ENCODE measurements at regions not wholly inside any gene's neighbourhood (a gene's known extent, or its start where the extent isn't known, plus 50 kb on each side); places are given as distances from the start of the nearest gene placed in this dataset.

- DNase-seq (ENCODE audit: low spot score): no peak
These were observed 288.3 kb upstream of the ZC3H12C start for GRCh38 chr11:109804911-109805310.

GRCh38 chr11:109806205-109806604 is 287.0 kb upstream of the ZC3H12C start:
- DNase-seq (ENCODE audit: low spot score): no peak

DNA sequence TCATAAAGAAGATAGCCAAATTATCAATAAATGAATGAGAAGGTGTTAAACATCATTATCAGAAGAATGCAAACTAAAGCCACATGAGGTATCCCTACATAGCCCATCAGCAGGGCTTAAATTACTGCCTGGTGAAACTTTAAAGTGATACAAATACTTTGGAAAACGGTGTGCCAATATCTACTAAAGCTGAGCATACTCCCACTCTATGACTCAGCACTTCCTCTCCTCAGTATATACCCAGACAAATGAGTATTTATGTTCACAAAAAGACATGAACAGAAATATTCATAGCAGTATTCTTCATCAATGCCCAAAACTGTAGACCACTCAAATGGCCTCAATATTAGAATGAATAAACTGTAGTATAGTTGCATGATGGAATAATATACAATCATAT is 284.6 kb upstream of the ZC3H12C start:
- DNase-seq (ENCODE audit: low spot score): no peak

DNA sequence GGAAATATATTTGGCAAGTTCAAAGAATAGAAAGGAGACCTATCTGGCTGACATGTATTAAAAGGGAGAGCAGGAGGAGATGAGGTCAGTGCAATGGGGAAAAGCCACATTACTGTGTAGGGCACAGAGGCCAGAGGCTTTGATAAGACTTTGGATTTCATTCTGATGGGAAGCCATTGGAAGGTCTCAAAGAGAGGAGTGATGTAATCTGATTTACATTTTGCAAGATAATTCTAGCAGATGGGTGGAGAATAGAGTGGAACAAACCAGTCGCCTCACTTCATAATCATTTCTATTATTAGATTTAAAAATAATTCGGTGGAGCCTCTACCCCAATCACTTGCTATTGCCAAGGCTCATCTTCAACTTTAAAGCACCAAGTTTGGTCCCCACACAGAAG is 278.4 kb upstream of the ZC3H12C start:
- no peak for DNase-seq (ENCODE audit: low spot score)

DNA sequence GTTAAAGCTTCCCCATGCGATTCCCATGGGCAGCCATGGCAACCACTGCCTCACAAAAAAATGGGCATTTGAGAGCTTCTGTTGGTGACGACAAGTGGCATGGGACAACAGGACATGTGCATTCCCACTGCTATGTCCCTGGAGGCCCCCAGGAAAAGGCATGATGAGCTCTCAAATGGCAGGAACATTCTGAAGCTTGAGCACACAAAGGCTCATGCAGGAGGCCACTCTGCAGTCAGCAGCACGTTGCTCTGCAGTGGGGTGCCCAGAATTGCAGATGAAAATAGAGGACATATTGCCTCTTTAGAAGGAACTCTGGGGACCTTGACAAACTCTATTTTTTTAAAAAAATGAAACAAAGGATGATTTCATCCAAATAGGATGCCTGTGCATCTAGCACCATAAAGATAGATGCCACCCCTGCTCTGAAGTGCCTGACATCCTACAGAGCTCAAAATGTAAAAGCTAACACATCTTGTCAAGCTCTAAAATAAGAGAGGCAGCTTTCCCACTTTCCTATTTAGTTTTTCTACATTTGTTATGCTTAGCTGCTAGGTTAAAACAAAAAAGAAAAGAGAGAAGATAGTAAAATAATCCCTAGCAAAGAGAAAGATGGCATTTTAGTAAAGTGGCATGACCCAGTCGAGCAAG is 277.6 kb upstream of the ZC3H12C start:
- no peak for DNase-seq (ENCODE audit: low spot score)

DNA sequence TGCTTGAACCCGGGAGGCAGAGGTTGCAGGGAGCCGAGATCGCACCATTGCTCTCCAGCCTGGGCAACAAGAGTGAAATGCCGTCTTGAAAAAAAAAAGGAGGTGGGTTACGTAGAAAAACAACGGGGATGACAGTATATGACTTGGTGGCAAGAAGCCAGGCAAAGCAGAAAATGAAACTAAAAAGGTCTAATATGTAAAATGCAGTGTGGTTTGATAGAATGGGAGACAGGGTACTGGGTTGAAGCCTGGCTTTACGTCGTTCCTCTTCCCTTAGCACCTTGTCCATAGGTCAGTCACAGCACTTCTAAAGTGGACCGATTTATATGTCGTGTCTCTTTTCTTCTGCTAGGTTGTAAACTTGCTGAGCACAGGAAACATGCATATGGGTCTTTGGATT is 274.9 kb upstream of the ZC3H12C start:
- no peak for DNase-seq (ENCODE audit: low spot score)

DNA sequence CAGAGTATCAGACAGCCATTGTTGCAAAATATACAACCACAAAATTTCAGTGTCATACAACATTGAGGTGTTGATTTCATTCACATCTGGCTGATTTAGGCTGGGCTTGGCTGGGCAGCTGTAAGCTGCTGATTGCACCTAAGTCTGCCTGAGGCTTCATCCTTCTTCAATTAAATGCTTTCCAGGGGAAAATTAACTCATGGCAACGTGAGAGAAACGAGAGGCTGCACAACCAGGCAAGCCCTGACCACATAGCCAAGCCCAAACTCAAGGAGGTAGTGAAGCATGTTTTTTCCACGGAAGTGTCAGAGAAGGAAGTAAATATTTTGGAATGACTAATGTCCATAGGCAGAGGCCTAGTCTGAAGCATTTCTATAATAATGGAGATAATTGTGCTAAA is 273.8 kb upstream of the ZC3H12C start:
- no peak for DNase-seq (ENCODE audit: low spot score)

GRCh38 chr11:109821511-109821910 is 271.7 kb upstream of the ZC3H12C start:
- DNase-seq (ENCODE audit: low spot score): no peak

- no peak for DNase-seq (ENCODE audit: low spot score)
These were observed 270.6 kb upstream of the ZC3H12C start for GRCh38 chr11:109822436-109823102.

- DNase-seq (ENCODE audit: low spot score): no peak
These were observed 264.8 kb upstream of the ZC3H12C start for GRCh38 chr11:109828387-109828786.

GRCh38 chr11:109838026-109838425 is 255.2 kb upstream of the ZC3H12C start:
- DNase-seq (ENCODE audit: low spot score): no peak

DNA sequence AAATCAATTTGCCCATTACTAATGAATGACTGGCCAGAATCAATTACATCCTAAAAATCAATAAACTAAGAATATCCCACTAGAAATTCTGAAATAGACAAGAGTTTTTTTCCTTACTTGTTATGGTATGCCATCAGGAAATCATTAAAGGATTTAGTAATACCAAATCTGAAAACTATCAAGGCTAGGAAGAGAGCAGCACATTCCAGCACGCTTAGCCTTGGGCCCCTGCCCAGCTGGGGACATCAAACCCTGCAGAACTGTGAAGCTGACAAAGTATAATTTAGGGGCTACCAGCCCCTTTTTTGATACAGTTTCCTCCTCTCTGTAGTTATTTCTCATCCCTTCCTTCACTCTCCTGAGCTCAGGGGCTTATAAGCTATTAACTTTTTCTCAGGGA is 247.8 kb upstream of the ZC3H12C start:
- no peak for DNase-seq (ENCODE audit: low spot score)

DNA sequence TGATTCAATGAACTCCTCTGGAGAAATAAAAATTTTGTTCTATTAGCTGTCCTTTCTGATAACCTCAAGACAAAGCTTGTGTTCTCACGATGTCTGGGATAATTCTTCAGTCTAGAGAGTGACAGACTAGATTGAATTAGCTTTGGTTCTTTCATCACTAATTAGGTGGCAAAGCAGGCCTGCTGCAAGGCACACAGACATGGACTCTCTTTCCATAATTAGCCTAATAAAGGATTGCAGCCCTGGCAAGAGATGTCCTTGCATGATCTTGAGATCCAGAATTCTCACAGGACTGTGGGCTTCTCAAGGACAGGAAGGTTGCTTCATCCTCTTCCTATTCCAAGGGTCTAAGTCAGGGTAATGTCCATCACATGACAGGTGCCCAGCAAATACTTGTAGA is 245.6 kb upstream of the ZC3H12C start:
- no peak for DNase-seq (ENCODE audit: low spot score)

GRCh38 chr11:109849051-109849450 is 244.1 kb upstream of the ZC3H12C start:
- DNase-seq (ENCODE audit: low spot score): no peak

DNA sequence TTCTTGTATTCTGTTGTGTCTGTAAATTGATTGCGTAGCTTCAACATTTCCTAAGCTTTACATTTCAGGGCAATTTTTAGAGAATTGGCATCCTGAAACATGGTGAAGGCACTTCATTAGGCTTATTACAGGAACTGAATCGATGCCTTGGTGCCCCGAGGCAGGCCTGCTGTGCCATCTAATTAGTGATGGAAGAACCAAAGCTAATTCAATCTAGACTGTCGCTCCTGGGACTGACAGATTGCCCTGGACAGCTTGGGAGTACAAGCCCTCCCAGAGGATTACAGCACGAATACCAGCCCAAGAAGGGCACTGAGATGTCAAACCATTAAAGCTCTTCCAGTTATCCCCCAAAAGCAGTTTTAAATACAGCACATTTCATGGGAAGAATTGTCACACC is 243.2 kb upstream of the ZC3H12C start:
- no peak for DNase-seq (ENCODE audit: low spot score)

DNA sequence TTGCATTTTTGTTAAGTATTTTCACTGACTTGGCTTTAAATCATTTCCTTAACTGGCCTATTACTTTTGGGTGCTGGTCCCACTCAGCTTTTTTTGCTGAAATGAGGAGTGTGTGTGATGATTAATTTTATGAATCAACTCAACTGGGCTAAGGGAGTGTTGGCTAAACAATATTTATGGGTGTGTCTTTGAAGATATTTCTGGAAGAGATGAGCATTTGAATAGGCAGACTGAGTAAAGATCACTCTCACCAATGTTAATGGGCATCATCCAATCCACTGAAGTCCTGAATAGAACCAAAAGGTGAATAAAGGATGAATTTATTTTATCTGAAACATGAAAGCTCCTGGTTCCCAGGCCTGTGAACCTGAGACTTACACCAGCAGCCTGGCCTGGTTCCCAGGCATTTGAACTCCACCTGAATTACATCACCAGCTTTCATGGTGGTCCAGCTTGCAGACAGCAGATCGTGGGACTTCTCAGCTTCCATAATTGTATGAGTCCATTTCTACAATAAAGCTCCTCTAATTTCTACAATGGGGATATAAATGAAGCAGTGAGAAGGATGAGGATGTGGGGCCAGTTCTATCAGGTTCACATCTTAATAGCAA is 241.3 kb upstream of the ZC3H12C start:
- no peak for DNase-seq (ENCODE audit: low spot score)

GRCh38 chr11:109853156-109853776 is 239.9 kb upstream of the ZC3H12C start:
- peak; percentile 77 for DNase-seq (ENCODE audit: low spot score)

DNA sequence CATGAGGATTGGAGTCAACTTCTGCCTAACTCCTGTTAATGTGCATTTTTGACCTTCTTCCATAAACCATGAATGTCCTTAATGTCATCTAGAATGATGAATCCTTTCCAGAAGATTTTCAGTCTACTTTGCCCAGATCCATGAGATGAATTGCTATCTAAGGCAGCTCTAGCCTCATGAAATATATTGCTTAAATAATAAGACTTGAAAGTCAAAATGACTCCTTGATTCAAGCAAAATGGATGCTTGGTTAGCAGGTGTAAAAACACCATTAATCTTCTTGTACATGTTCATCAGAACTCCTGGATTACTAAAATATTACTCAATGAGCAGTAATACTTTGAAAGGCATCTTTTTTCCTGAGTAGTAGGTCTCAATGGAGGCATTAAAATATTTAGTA is 238.5 kb upstream of the ZC3H12C start:
- DNase-seq (ENCODE audit: low spot score): no peak

GRCh38 chr11:109856928-109857327 is 236.3 kb upstream of the ZC3H12C start:
- DNase-seq (ENCODE audit: low spot score): no peak

- no peak for DNase-seq (ENCODE audit: low spot score)
These were observed 235.6 kb upstream of the ZC3H12C start for GRCh38 chr11:109857637-109858036.

DNA sequence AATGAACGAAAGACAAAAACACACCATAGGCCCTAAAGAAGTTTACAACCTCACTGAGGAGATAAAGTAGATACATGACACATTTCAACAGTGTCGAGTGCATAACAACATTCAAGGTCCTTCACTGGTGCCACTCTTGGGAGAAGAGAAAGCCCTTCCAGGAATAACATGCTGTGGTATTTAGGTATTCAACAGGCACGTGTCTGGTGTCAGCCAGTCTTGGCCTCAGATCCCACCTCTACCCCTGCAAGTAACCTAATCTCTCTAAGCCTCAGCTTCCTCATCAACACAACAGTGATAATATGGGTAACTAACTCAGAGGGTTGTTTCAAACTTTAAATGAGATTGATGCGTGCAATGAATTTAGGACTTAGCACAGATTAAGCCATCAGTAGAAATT is 235.0 kb upstream of the ZC3H12C start:
- DNase-seq (ENCODE audit: low spot score): no peak

GRCh38 chr11:109859045-109859724 is 234.0 kb upstream of the ZC3H12C start:
- DNase-seq (ENCODE audit: low spot score): peak; percentile 96

DNA sequence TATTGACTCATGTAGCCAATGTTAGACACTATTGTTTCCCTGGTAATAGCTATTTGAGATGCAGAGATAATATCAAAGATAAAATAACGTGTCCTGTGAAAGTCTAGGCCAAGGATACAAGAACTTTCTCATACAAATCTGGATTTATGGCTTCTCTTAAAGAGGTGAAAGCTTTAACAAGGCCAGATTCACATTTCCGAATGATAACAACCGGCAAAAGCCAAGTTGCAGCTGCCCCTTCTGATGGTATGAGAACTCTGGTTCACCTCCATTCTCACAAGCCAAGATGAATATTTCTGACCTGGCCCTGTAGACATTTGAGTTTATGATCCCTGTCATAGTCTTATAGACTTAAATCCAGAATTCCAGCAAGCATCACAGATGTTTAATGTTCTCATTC is 230.4 kb upstream of the ZC3H12C start:
- DNase-seq (ENCODE audit: low spot score): no peak
